ENCODE measurements at regions not wholly inside any gene's neighbourhood (a gene's known extent, or its start where the extent isn't known, plus 50 kb on each side); places are given as distances from the start of the nearest gene placed in this dataset.
A peak's percentile ranks its signal among the peaks of the same experiment; 100 is the strongest.
"Not testable (repeated sequence)": the region's sequence is repeated elsewhere in the genome, so short reads cannot be mapped to it uniquely, and the experiment has no call there.

DNA sequence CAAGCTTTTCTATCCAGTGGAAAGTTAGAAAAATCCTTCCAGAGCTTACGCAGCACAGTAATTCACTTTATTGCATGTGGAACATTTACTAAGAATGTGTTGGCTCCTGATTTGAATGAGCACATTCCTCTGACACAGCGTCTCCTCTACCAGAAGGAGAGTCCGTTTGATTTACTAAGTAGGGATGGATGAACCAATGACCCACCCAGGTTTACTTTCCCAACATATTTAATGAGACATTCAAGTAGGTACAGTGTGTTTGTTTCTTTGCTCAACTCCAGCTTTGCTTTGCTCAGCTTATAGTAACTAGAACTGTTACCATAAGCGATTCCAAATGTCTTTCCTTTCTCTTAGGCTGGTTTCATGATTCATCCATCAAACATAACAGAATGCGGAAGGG, 161.7 kb downstream of the SMARCA1 start:
- no peak for DNase-seq (ENCODE audit: low spot score)

DNA sequence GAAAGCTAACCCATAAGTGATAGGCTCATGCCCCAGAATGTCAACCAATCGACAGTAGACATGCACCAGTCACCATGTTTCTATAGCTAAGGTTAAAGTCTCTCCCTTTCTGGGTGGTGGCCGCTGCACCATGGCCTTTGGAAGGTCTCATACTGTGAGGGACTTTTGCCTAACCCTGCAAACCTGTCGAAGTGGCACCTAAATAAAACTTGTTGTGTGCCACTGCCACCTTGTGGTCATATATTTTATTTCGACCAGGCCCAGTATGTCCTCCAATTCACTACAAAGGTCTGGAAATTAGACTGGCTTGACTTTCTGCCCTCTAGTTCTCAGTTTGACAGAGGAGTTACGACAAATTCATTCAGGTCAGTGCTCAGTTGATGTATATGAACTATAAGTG, 163.1 kb downstream of the SMARCA1 start:
- peak; percentile 2 for DNase-seq (ENCODE audit: low spot score)

DNA sequence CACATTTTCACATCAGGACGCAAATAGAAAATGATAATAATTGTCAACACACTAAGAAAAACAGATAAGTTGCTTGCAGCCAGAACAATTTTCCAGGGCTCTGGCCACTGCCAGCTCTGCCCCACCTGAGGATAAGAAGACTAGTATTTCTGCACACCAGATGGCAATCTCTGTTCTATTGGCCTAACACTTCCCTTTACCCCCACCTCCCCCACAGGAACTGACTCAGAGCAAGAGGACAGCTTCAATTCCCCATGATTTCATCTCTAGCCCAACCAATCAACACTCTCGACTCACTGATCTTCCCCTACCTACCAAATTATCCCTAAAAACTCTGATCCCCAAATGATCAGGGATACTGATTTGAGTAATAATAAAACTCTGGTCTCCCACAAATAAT, 164.0 kb downstream of the SMARCA1 start:
- DNase-seq (ENCODE audit: low spot score), result no peak

DNA sequence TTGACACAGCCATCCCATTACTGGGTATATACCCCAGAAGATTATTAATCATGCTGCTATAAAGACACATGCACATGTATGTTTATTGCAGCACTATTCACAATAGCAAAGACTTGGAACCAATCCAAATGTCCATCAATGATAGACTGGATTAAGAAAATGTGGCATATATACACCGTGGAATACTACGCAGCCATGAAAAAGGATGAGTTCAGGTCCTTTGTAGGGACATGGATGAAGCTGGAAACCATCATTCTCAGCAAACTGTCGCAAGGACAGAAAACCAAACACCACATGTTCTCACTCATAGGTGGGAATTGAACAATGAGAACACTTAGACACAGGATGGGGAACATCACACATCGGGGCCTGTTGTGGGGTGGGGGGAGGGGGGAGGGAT, 165.9 kb downstream of the SMARCA1 start:
- DNase-seq (ENCODE audit: low spot score), result not testable (repeated sequence)

DNA sequence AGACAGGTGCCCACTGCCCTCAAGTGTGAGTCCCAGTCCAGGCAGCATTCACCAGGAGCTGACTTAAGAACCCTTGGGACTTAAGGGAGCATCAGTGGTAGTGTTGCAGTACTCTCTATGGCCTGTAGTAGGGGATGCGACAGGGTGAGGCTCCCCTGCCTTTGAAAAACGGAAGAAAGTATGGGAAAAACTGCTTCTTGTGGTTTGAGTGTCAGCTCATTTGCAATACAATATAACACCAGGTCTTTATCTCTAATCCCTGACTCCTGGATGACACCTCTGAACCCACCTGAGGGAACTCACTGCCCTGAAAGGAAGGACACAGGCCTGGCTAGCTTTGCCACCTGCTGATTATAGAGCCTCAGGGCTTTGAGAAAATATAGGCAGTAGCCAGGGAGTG, 176.0 kb downstream of the SMARCA1 start:
- no peak for DNase-seq (ENCODE audit: low spot score)

DNA sequence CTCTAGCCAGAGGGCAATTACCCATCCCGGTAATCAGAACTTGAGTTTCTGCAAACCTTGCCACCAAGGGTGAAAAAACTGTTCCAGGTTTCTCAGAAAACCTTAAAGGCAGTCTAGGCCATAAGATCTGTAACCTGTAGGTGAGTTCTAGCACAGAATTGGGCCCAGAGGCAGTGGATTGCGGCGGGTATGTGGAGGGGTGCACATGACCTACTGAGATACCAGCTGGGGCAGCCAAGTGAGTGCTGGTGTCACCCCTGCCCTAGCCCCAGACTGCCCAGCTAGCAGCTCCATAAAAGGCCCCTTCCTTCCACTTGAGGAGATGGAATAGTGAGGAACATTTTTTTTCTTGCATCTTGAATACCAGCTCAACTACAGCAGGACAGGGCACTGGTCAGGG, 176.7 kb downstream of the SMARCA1 start:
- DNase-seq (ENCODE audit: low spot score), result no peak

GRCh38 chrX:129337264-129337663, 186.0 kb downstream of the SMARCA1 start:
- DNase-seq (ENCODE audit: low spot score), result not testable (repeated sequence)

DNA sequence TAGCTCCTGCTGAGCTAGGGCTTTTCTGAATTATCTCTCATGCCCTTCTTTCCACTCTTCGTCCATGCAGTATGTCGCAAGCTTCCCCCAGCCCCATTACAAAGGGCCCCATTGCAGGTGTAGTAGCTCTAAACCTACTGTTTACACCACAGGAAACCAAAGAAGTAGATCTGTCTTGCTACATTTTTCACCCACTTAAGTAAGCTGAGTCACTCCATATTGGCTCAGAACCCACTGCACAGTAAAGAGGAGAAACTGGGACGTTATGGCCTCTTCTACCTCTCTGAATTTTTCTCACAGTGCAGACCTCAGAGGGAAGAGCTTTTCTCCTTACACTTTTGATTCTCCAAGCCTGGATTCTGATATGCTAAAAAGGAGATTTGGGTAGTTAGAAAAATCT, 200.2 kb downstream of the SMARCA1 start:
- no peak for DNase-seq (ENCODE audit: low spot score)

DNA sequence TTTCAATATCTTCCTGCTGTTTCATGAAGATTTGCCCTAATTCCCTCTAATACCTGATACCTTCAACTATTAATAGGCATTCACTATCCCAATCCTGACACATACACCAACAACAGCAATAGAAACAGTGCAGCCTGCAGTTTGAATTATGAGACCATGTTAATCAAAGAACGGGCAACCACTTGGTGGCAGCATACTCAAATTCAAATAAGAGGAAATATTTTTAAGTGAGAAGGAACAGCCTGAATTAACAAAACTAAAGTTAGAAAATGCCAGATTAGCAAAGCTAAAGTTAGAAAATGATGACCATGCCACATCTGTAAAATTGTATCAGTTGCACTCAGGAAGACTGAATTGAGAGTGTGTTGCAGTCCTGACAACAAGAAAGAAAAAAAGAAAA, 204.9 kb downstream of the SMARCA1 start:
- no peak for DNase-seq (ENCODE audit: low spot score)

GRCh38 chrX:129316461-129316860, 206.8 kb downstream of the SMARCA1 start:
- DNase-seq (ENCODE audit: low spot score), result no peak

DNA sequence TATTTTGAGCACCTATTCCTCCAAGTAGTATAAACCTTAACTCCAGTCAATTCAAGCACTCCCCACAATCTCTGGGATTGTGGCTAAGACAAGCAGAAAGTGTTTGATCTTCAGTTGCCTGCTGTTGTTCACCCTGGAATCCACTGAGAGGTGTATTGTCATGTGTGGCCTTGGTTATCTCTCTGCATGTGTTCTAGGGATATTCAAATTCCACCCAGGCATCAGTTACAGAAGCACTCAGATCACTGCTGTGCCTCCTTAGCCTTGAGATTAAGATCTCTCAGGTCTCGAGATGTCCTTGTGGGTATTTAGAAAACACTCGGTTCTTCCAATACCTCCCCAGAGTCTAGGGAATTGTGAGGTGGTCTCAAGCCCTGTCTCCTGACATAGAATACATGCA, 213.3 kb downstream of the SMARCA1 start:
- no peak for DNase-seq (ENCODE audit: low spot score)

- no peak for DNase-seq (ENCODE audit: low spot score)
These were observed 260.4 kb downstream of the SMARCA1 start for GRCh38 chrX:129262912-129263311.

DNA sequence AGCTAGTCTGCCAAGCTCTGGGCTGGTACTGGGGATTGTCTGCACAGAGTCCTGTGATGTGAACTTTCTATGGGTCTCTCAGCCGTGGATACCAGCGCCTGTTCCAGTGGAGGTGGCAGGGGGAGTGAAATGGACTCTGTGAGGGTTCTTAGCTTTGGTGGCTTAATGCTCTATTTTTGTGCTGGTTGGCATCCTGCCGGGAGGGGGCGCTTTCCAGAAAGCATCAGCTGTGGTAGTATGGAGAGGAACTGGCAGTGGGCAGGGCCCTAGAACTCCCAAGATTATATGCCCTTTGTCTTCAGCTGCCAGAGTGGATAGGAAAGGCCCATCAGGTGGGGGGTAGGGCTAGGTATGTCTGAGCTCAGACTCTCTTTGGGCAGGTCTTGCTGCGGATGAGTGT, 267.8 kb downstream of the SMARCA1 start:
- DNase-seq (ENCODE audit: low spot score), result not testable (repeated sequence)

- no peak for DNase-seq (ENCODE audit: low spot score)
These were observed 273.7 kb downstream of the SMARCA1 start for GRCh38 chrX:129249563-129249962.

- DNase-seq (ENCODE audit: low spot score), result no peak
These were observed 275.6 kb downstream of the SMARCA1 start for GRCh38 chrX:129247642-129248041.

DNA sequence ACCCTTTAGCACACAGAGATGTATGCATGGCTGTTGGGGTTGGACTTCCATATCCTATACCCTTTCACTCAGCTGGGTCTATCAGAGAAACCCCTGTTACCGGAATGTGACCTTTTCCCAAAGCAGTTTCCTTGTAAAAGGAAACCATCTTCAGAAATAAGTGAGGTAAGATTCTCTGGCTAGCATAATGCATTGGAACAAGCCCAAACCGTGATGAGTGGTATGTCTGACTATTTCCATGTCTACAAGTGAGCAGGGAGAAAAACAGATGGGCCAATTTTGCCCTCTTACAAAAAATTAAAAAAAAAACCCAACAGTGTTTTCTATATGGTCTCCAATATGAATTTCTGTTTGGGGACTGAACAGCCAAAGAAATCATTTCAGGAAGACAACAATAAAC, 283.9 kb downstream of the SMARCA1 start:
- DNase-seq (ENCODE audit: low spot score), result no peak

DNA sequence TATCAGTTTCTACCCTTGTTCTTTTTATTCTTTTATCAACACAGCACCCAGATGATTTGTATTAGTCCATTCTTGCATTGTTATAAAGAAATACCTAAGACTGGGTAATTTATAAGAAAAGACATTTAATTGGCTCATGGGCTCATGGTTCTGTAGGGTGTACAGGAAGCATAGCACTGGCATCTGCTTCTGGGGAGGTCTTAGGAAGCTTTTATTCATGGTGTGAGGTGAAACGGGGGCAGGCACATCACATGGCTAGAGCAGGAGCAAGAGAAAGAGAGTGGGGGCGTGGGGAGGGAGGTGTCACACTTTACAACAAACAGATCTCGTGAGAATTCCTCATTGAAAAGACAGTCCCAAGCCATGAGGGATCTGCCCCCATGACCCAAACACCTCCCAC, 285.3 kb downstream of the SMARCA1 start:
- DNase-seq (ENCODE audit: low spot score), result no peak

DNA sequence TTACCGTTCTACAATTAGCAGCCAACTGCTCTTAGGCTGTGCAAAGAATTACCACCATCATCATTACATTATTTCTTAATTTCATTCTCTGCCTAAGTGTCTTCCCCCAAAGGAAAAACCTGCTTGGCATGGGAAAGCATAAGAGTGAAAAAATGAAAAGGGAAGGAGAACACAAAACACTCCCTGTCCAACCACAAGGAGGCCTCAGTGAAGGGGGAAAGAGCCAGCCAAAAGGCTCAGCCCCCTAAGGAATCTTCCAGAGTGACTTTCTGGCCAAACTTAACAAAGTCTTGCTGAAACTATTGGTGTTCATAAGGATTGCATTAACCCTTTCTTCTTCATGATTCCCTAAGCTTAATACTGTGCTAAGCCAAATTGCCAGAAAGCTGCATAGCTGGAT, 287.4 kb downstream of the SMARCA1 start:
- DNase-seq (ENCODE audit: low spot score), result no peak

GRCh38 chrX:129233786-129234185, 289.5 kb downstream of the SMARCA1 start:
- DNase-seq (ENCODE audit: low spot score), result no peak

- DNase-seq (ENCODE audit: low spot score), result no peak
These were observed 292.3 kb downstream of the SMARCA1 start for GRCh38 chrX:129230850-129231512.

- DNase-seq (ENCODE audit: low spot score), result no peak
These were observed 293.1 kb downstream of the SMARCA1 start for GRCh38 chrX:129230168-129230567.

GRCh38 chrX:129227366-129227765, 295.9 kb downstream of the SMARCA1 start:
- DNase-seq (ENCODE audit: low spot score), result no peak

- DNase-seq (ENCODE audit: low spot score), result no peak
These were observed 329.9 kb downstream of the SMARCA1 start for GRCh38 chrX:129193357-129193756.

DNA sequence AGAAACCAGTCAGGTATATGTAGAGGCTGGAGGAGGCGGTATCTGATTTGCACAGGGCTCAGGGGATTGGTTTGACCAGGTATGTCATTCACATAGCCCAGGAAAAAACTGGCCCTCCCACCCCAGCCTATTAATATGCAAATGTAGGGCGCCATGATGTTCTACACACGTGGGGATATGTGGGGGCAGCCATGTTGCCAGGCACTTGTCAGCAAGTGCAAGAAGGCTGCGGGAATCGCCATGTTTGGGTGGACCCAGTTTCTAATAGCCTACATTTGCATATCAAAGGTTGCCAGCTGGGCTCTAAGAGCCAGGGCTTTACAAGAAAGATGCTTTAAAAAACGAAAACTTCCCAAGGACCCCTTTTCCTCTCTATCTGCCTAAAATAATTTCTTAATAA, 335.1 kb downstream of the SMARCA1 start:
- DNase-seq (ENCODE audit: low spot score), result no peak

GRCh38 chrX:129176710-129177109, 346.6 kb downstream of the SMARCA1 start:
- no peak for DNase-seq (ENCODE audit: low spot score)

All from hematopoietic multipotent progenitor cell treated with erythropoietin and hydrocortisone succinate and interleukin-3 and kit ligand, for 15 days (in vitro differentiated cells).